ENCODE measurements at regions not wholly inside any gene's neighbourhood (a gene's known extent, or its start where the extent isn't known, plus 50 kb on each side); places are given as distances from the start of the nearest gene placed in this dataset.

DNA sequence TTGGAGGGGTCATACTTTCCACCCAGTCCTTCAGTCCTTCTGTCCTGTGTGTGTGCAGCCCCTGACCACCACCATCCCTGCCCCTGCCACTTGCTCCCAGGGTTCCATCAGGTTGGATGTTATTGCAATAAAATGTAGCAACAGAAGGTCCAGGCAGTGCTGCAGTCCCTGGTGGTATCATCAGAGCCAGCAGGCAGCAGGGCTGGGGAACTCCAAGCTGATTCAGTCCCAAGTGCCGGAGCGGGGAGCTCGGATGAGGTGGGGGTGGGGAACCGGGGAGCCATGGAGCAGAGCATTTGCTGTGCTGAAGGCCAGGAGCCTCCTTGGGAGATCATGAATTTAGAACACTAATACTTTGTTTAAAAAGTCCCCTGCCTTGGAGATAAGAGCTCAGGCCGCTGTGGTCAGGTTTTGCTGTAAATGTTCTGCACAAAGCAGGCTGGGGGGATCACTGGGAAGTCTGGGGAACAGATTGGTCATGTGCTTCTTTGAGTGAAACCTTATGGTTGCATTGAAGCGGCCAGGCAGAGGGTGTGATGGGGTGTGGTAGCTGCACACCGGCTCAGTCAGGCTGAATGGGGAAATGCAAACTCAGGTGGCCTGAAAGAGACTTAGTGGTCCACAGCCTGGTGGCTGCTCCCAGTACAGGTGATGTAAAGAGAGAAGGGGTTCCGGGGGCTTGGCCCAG, 225.9 kb downstream of the SEC14L1 start:
- no peak for DNase-seq (ENCODE audit: low read depth, low spot score)
- Histone ChIP-seq H3K4me3 (ENCODE audit: low read length) (no peak overlapping the region), H3K27ac (ENCODE audit: low read length) (no peak overlapping the region), H3K36me3 (ENCODE audit: control insufficient read depth, insufficient read depth, low read length) (no peaks in the 10 kb centered on the region), H3K4me1 (ENCODE audit: control insufficient read depth, insufficient read depth, low read length) (peaks cover 9% of the 10 kb centered on the region), H3K27me3 (ENCODE audit: control insufficient read depth, insufficient read depth, low read length) (no peaks in the 10 kb centered on the region), H3K9me3 (ENCODE audit: control insufficient read depth, insufficient read depth, low read length) (no peaks in the 10 kb centered on the region)
- WGBS (ENCODE audit: insufficient coverage, insufficient read length), result no CpG with 5 or more reads among the region's 8 CpGs

GRCh38 chr17:77369544-77369971, 228.8 kb downstream of the SEC14L1 start:
- no peaks in the 10 kb centered on the region for H3K36me3 ChIP-seq (ENCODE audit: control insufficient read depth, insufficient read depth, low read length)
- H3K27me3 ChIP-seq (ENCODE audit: control insufficient read depth, insufficient read depth, low read length), result no peaks in the 10 kb centered on the region
- no peak overlapping the region for H3K4me3 ChIP-seq (ENCODE audit: low read length)
- H3K27ac ChIP-seq (ENCODE audit: low read length), result no peak overlapping the region
- no CpG with 5 or more reads among the region's 13 CpGs for WGBS (ENCODE audit: insufficient coverage, insufficient read length)
- no peak for DNase-seq (ENCODE audit: low read depth, low spot score)
- no peaks in the 10 kb centered on the region for H3K9me3 ChIP-seq (ENCODE audit: control insufficient read depth, insufficient read depth, low read length)
- peaks cover 15% of the 10 kb centered on the region for H3K4me1 ChIP-seq (ENCODE audit: control insufficient read depth, insufficient read depth, low read length)

- Histone ChIP-seq H3K27ac (ENCODE audit: low read length) (no peak overlapping the region), H3K36me3 (ENCODE audit: control insufficient read depth, insufficient read depth, low read length) (no peaks in the 10 kb centered on the region), H3K4me3 (ENCODE audit: low read length) (no peak overlapping the region), H3K4me1 (ENCODE audit: control insufficient read depth, insufficient read depth, low read length) (peaks cover 20% of the 10 kb centered on the region), H3K9me3 (ENCODE audit: control insufficient read depth, insufficient read depth, low read length) (no peaks in the 10 kb centered on the region), H3K27me3 (ENCODE audit: control insufficient read depth, insufficient read depth, low read length) (no peaks in the 10 kb centered on the region)
- no peak for DNase-seq (ENCODE audit: low read depth, low spot score)
- no CpG with 5 or more reads among the region's 5 CpGs for WGBS (ENCODE audit: insufficient coverage, insufficient read length)
These were observed 229.8 kb downstream of the SEC14L1 start for GRCh38 chr17:77370586-77370985.

GRCh38 chr17:77371117-77371887, 230.5 kb downstream of the SEC14L1 start:
- H3K36me3 ChIP-seq (ENCODE audit: control insufficient read depth, insufficient read depth, low read length), result no peaks in the 10 kb centered on the region
- peaks cover 26% of the 10 kb centered on the region for H3K4me1 ChIP-seq (ENCODE audit: control insufficient read depth, insufficient read depth, low read length)
- H3K27ac ChIP-seq (ENCODE audit: low read length), result no peak overlapping the region
- H3K4me3 ChIP-seq (ENCODE audit: low read length), result no peak overlapping the region
- H3K9me3 ChIP-seq (ENCODE audit: control insufficient read depth, insufficient read depth, low read length), result no peaks in the 10 kb centered on the region
- H3K27me3 ChIP-seq (ENCODE audit: control insufficient read depth, insufficient read depth, low read length), result no peaks in the 10 kb centered on the region
- no CpG with 5 or more reads among the region's 20 CpGs for WGBS (ENCODE audit: insufficient coverage, insufficient read length)
- DNase-seq (ENCODE audit: low read depth, low spot score), result no peak

- Histone ChIP-seq H3K9me3 (ENCODE audit: control insufficient read depth, insufficient read depth, low read length) (no peaks in the 10 kb centered on the region), H3K27ac (ENCODE audit: low read length) (no peak overlapping the region), H3K4me3 (ENCODE audit: low read length) (no peak overlapping the region), H3K4me1 (ENCODE audit: control insufficient read depth, insufficient read depth, low read length) (peaks cover 23% of the 10 kb centered on the region), H3K36me3 (ENCODE audit: control insufficient read depth, insufficient read depth, low read length) (no peaks in the 10 kb centered on the region), H3K27me3 (ENCODE audit: control insufficient read depth, insufficient read depth, low read length) (no peaks in the 10 kb centered on the region)
- WGBS (ENCODE audit: insufficient coverage, insufficient read length), result no CpG with 5 or more reads among the region's 16 CpGs
- DNase-seq (ENCODE audit: low read depth, low spot score), result no peak
These were observed 231.2 kb downstream of the SEC14L1 start for GRCh38 chr17:77371888-77372443.

- Histone ChIP-seq H3K4me1 (ENCODE audit: control insufficient read depth, insufficient read depth, low read length) (peaks cover 23% of the 10 kb centered on the region), H3K27ac (ENCODE audit: low read length) (no peak overlapping the region), H3K36me3 (ENCODE audit: control insufficient read depth, insufficient read depth, low read length) (no peaks in the 10 kb centered on the region), H3K9me3 (ENCODE audit: control insufficient read depth, insufficient read depth, low read length) (no peaks in the 10 kb centered on the region), H3K4me3 (ENCODE audit: low read length) (peak overlapping the region; percentile 92; the same call in 1 of the 2 replicates), H3K27me3 (ENCODE audit: control insufficient read depth, insufficient read depth, low read length) (no peaks in the 10 kb centered on the region)
- no peak for DNase-seq (ENCODE audit: low read depth, low spot score)
- no CpG with 5 or more reads among the region's 64 CpGs for WGBS (ENCODE audit: insufficient coverage, insufficient read length)
These were observed 231.9 kb downstream of the SEC14L1 start for GRCh38 chr17:77372444-77373298.

GRCh38 chr17:77373299-77374169, 232.8 kb downstream of the SEC14L1 start:
- no peaks in the 10 kb centered on the region for H3K36me3 ChIP-seq (ENCODE audit: control insufficient read depth, insufficient read depth, low read length)
- H3K4me3 ChIP-seq (ENCODE audit: low read length), result peak overlapping the region; percentile 92
- no CpG with 5 or more reads among the region's 90 CpGs for WGBS (ENCODE audit: insufficient coverage, insufficient read length)
- peaks cover 23% of the 10 kb centered on the region for H3K4me1 ChIP-seq (ENCODE audit: control insufficient read depth, insufficient read depth, low read length)
- H3K27ac ChIP-seq (ENCODE audit: low read length), result no peak overlapping the region
- H3K9me3 ChIP-seq (ENCODE audit: control insufficient read depth, insufficient read depth, low read length), result no peaks in the 10 kb centered on the region
- DNase-seq (ENCODE audit: low read depth, low spot score), result no peak
- no peaks in the 10 kb centered on the region for H3K27me3 ChIP-seq (ENCODE audit: control insufficient read depth, insufficient read depth, low read length)

DNA sequence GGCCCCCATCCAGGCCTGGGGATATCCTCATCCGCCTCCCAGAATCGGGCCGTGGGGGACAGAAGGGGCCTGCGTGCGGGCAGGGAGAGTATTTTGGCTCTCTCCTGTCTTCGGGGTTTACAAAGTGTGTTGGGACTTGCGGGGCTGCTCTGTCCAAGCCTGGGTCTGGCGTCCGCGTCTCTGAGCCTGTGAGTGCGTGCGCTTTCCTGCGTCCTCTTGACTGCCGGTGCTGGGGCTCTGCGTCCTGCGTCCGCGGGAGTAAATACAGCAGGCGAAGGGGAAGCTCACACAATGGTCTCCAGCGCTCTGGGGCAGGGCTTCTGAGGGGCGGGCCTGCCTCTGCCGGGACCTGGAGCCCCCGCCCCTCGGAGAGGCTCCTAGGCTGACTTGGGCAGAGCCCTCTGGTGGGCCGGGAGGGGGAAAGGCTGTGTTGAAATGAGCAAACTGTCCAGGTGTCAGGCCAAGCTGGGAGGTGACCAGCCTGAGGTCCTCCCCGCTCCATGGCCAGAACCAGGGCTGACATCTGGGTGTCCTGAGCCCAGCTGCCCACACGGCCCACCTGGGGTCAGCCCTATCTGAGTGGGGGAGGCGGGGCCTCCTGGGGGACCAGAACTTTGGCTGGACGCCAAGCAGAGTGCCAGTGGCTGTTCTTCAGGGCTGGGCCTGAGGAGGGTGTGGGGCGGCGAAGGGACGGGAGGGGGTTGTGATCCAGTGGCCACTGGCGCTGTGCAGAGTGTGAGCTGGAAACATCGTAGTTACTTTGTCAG, 233.6 kb downstream of the SEC14L1 start:
- Histone ChIP-seq H3K27ac (ENCODE audit: low read length) (no peak overlapping the region), H3K9me3 (ENCODE audit: control insufficient read depth, insufficient read depth, low read length) (no peaks in the 10 kb centered on the region), H3K4me1 (ENCODE audit: control insufficient read depth, insufficient read depth, low read length) (peaks cover 23% of the 10 kb centered on the region), H3K36me3 (ENCODE audit: control insufficient read depth, insufficient read depth, low read length) (no peaks in the 10 kb centered on the region), H3K4me3 (ENCODE audit: low read length) (peak overlapping the region; percentile 92), H3K27me3 (ENCODE audit: control insufficient read depth, insufficient read depth, low read length) (no peaks in the 10 kb centered on the region)
- WGBS (ENCODE audit: insufficient coverage, insufficient read length), result no CpG with 5 or more reads among the region's 34 CpGs
- peak; percentile 48 for DNase-seq (ENCODE audit: low read depth, low spot score)

Data from iPS DF 6.9 (cell line).